ENCODE measurements at regions not wholly inside any gene's neighbourhood (a gene's known extent, or its start where the extent isn't known, plus 50 kb on each side); places are given as distances from the start of the nearest gene placed in this dataset.

DNA sequence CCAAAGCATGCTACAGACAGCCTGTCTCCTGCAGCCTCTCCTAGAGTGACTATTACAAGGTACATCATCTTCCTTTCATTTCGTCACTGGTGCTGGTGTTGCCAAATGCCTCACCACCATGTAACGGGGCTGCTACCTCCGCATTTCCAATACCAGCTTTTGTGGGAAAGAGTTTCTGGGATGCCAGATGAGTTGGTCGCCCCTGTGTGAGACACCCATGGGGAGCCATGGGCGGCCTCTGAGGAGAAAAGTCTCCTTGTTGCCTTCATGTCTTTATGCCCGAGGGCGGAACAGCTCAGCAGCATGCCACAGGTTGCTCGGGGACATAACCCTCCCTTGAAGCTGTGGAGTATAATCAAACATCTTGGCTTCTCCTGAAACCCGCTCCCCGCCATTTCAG, 169.6 kb downstream of the THBS2 start:
- H3K36me3 ChIP-seq (ENCODE audit: insufficient read depth, low read length), result no peaks in the 10 kb centered on the region
- TF ChIP-seq, protein P1, sequence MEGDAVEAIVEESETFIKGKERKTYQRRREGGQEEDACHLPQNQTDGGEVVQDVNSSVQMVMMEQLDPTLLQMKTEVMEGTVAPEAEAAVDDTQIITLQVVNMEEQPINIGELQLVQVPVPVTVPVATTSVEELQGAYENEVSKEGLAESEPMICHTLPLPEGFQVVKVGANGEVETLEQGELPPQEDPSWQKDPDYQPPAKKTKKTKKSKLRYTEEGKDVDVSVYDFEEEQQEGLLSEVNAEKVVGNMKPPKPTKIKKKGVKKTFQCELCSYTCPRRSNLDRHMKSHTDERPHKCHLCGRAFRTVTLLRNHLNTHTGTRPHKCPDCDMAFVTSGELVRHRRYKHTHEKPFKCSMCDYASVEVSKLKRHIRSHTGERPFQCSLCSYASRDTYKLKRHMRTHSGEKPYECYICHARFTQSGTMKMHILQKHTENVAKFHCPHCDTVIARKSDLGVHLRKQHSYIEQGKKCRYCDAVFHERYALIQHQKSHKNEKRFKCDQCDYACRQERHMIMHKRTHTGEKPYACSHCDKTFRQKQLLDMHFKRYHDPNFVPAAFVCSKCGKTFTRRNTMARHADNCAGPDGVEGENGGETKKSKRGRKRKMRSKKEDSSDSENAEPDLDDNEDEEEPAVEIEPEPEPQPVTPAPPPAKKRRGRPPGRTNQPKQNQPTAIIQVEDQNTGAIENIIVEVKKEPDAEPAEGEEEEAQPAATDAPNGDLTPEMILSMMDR (IDR thresholded peaks at IDR 0.05; ENCODE audit: insufficient read depth, low read depth, low read length), result no peak
- TF ChIP-seq EZH2 (IDR thresholded peaks at IDR 0.05; ENCODE audit: insufficient read depth, low read length), result no peak
- no peak for DNase-seq (ENCODE audit: low read depth)
- no peak overlapping the region for H2AFZ ChIP-seq (ENCODE audit: low read depth, low read length)
- no peak overlapping the region for H3K27ac ChIP-seq (ENCODE audit: low read depth, low read length)
- H3K9ac ChIP-seq (ENCODE audit: low read length), result no peak overlapping the region
- H3K27me3 ChIP-seq (ENCODE audit: insufficient read depth, low read length), result no peaks in the 10 kb centered on the region
- no peak overlapping the region for H3K4me3 ChIP-seq (ENCODE audit: insufficient read depth, low read depth, low read length)
- no peaks in the 10 kb centered on the region for H3K79me2 ChIP-seq (ENCODE audit: insufficient read depth, low read length)
- no peaks in the 10 kb centered on the region for H4K20me1 ChIP-seq (ENCODE audit: insufficient read depth, low read length)
- H3K4me1 ChIP-seq (ENCODE audit: insufficient read depth, low read length), result peaks cover 4% of the 10 kb centered on the region
- no peak overlapping the region for H3K4me2 ChIP-seq (ENCODE audit: low read length)
- FAIRE-seq, result no peak
- no peaks in the 10 kb centered on the region for H3K9me3 ChIP-seq (ENCODE audit: insufficient read depth, low read depth, low read length)
- H3K9me3 Mint-ChIP-seq (ENCODE audit: unreplicated experiment), result peaks cover 11% of the 10 kb centered on the region
- peaks cover 20% of the 10 kb centered on the region for H3K4me1 Mint-ChIP-seq (ENCODE audit: low read depth, unreplicated experiment)
- no peak overlapping the region for H3K4me3 Mint-ChIP-seq (ENCODE audit: unreplicated experiment)
- no peaks in the 10 kb centered on the region for H3K27me3 Mint-ChIP-seq (ENCODE audit: low read depth, unreplicated experiment)
- no peaks in the 10 kb centered on the region for H3K36me3 Mint-ChIP-seq (ENCODE audit: low read depth, unreplicated experiment)
- H3K27ac Mint-ChIP-seq (ENCODE audit: unreplicated experiment), result no peak overlapping the region

DNA sequence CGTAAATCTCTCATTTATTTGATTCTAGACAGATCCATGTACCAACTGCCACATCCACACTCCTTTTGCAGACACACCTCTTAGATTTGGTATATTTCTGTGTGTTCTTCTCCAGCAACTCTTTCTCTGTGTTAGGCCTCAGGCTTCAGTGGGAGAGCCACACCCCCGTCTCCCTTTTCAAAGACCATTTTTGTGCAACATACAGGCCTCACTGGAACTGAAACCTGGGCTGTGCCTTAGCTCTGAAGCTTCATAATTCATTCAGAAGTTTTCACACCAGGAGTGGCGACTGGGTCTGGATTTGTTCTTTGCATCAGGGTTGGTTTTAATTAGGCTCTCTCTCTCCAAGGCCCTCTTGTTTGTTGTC, 170.2 kb downstream of the THBS2 start:
- H3K9me3 ChIP-seq (ENCODE audit: insufficient read depth, low read depth, low read length), result no peaks in the 10 kb centered on the region

DNA sequence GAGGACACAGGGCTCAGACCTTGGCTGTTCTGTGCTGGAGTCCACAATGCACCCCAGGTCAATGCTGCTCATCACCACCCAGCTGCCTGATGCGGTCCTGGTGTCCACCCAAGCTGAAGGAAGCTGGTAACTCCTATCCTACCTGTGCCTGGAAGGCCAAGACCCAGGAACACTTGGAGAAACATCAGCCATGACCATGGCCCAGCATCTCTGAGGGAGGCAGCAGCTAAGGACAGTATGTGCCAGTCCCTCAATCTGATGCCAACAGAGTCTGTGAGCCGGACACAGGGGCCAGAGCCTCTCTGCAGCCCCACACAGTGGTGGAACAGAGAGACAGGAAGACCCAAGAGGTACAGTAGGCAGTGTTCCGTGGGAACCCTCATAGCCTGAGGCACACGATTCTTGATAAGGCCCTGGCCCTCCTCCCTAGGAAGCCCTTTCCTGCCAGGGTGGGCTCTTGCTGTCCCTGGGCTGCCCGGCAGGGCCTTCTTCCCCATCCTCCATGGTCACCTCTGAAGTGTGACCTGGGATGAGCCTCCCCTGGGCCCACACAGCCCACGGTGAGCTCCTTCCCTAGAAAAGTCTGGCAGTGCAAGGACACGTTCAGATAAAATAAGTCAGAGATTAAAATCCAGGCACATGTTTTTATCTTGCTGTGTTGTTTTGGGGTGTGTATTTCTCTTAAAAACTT, 170.7 kb downstream of the THBS2 start:
- no peaks in the 10 kb centered on the region for H3K79me2 ChIP-seq (ENCODE audit: insufficient read depth, low read length)
- no peak overlapping the region for H3K4me3 Mint-ChIP-seq (ENCODE audit: unreplicated experiment)
- no peak overlapping the region for H2AFZ ChIP-seq (ENCODE audit: low read depth, low read length)
- no peaks in the 10 kb centered on the region for H3K36me3 ChIP-seq (ENCODE audit: insufficient read depth, low read length)
- H4K20me1 ChIP-seq (ENCODE audit: insufficient read depth, low read length), result no peaks in the 10 kb centered on the region
- H3K27ac Mint-ChIP-seq (ENCODE audit: unreplicated experiment), result no peak overlapping the region
- H3K27me3 ChIP-seq (ENCODE audit: insufficient read depth, low read length), result no peaks in the 10 kb centered on the region
- no peak overlapping the region for H3K4me3 ChIP-seq (ENCODE audit: insufficient read depth, low read depth, low read length)
- H3K4me1 ChIP-seq (ENCODE audit: insufficient read depth, low read length), result peaks cover 4% of the 10 kb centered on the region
- no peaks in the 10 kb centered on the region for H3K9me3 ChIP-seq (ENCODE audit: insufficient read depth, low read depth, low read length)
- H3K36me3 Mint-ChIP-seq (ENCODE audit: low read depth, unreplicated experiment), result no peaks in the 10 kb centered on the region
- no peak for DNase-seq (ENCODE audit: low read depth)
- H3K9ac ChIP-seq (ENCODE audit: low read length), result no peak overlapping the region
- no peak overlapping the region for H3K27ac ChIP-seq (ENCODE audit: low read depth, low read length)
- peaks cover 20% of the 10 kb centered on the region for H3K4me1 Mint-ChIP-seq (ENCODE audit: low read depth, unreplicated experiment)
- no peak for TF ChIP-seq EZH2 (IDR thresholded peaks at IDR 0.05; ENCODE audit: insufficient read depth, low read length)
- TF ChIP-seq, protein P1 (IDR thresholded peaks at IDR 0.05; ENCODE audit: insufficient read depth, low read depth, low read length), result no peak
- H3K9me3 Mint-ChIP-seq (ENCODE audit: unreplicated experiment), result peaks cover 5% of the 10 kb centered on the region
- H3K4me2 ChIP-seq (ENCODE audit: low read length), result no peak overlapping the region
- no peaks in the 10 kb centered on the region for H3K27me3 Mint-ChIP-seq (ENCODE audit: low read depth, unreplicated experiment)
- no peak for FAIRE-seq

More for the DNA sequence above, 170.2 kb downstream of the THBS2 start:
- Histone ChIP-seq H3K36me3 (ENCODE audit: insufficient read depth, low read length) (no peaks in the 10 kb centered on the region), H3K4me3 (ENCODE audit: insufficient read depth, low read depth, low read length) (no peak overlapping the region), H3K9ac (ENCODE audit: low read length) (no peak overlapping the region), H3K4me1 (ENCODE audit: insufficient read depth, low read length) (peaks cover 4% of the 10 kb centered on the region), H3K79me2 (ENCODE audit: insufficient read depth, low read length) (no peaks in the 10 kb centered on the region), H3K4me2 (ENCODE audit: low read length) (no peak overlapping the region), H3K27me3 (ENCODE audit: insufficient read depth, low read length) (no peaks in the 10 kb centered on the region), H3K27ac (ENCODE audit: low read depth, low read length) (no peak overlapping the region), H4K20me1 (ENCODE audit: insufficient read depth, low read length) (no peaks in the 10 kb centered on the region), H2AFZ (ENCODE audit: low read depth, low read length) (no peak overlapping the region)
- FAIRE-seq (no peak), DNase-seq (ENCODE audit: low read depth) (no peak)
- H3K4me3 Mint-ChIP-seq (ENCODE audit: unreplicated experiment), result no peak overlapping the region
- TF ChIP-seq EZH2 (IDR thresholded peaks at IDR 0.05; ENCODE audit: insufficient read depth, low read length), result no peak
- no peaks in the 10 kb centered on the region for H3K27me3 Mint-ChIP-seq (ENCODE audit: low read depth, unreplicated experiment)
- peaks cover 7% of the 10 kb centered on the region for H3K9me3 Mint-ChIP-seq (ENCODE audit: unreplicated experiment)
- no peak overlapping the region for H3K27ac Mint-ChIP-seq (ENCODE audit: unreplicated experiment)
- H3K36me3 Mint-ChIP-seq (ENCODE audit: low read depth, unreplicated experiment), result no peaks in the 10 kb centered on the region
- peaks cover 20% of the 10 kb centered on the region for H3K4me1 Mint-ChIP-seq (ENCODE audit: low read depth, unreplicated experiment)
